WERI-Rb-1 (cell line): ENCODE measurements at regions not wholly inside any gene's neighbourhood (a gene's known extent, or its start where the extent isn't known, plus 50 kb on each side); places are given as distances from the start of the nearest gene placed in this dataset.

Experiments
- DNase-seq: peaks from one replicate; pipeline ENCODE4 v3.0.0-alpha.2; 2020
- H3K27ac ChIP-seq: fragments of 250-450 bp; sonication (Bioruptor Pico); 2 replicates; pipeline ENCODE4 v1.5.1; 2020; ENCODE audit warnings: mild to moderate bottlenecking, moderate library complexity
- H3K27me3 ChIP-seq: fragments of 250-450 bp; sonication (Bioruptor Pico); 2 replicates; pipeline ENCODE4 v1.5.1; 2021; ENCODE audit warnings: mild to moderate bottlenecking, low read depth, moderate library complexity; ENCODE audit not compliant: insufficient read depth, severe bottlenecking
- H3K36me3 ChIP-seq: fragments of 250-450 bp; sonication (Bioruptor Pico); 2 replicates; pipeline ENCODE4 v1.5.1; 2020; ENCODE audit warnings: mild to moderate bottlenecking, moderate library complexity
- H3K4me3 ChIP-seq: 2 replicates; pipeline ENCODE4 v1.5.1; 2011; ENCODE audit warnings: low read depth, mild to moderate bottlenecking, control low read depth, low read length
- H3K9me3 ChIP-seq: fragments of 250-450 bp; sonication (Bioruptor Pico); 2 replicates; pipeline ENCODE4 v1.5.1; 2021; ENCODE audit warnings: mild to moderate bottlenecking, moderate library complexity; ENCODE audit not compliant: severe bottlenecking
- TF ChIP-seq, protein P1 (sequence below): IDR thresholded peaks from 2 replicates; pipeline ENCODE4 v1.5.1; 2011; ENCODE audit warnings: low read depth, mild to moderate bottlenecking, control low read depth, inconsistent platforms, low read length

DNA sequence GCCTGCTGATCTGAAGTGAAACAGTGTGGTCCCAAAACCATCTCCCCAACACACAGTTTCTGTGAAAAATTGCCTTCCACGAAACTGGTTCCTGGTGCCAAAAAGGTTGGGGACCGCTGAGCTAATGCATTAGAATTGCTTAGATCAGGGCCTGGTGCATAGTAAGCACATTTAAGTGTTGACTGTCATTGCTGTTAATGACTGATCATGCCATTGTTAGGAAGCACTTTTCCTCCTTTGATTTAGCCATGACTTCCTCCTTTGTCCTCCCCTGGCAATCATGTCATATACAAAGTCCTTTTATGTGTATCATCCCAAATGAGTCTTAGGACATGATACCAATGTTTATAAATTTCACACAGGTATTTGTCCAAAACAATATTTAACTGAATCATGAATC lies 81.5 kb upstream of the ATP11B start:
- no peaks in the 10 kb centered on the region for H3K36me3 ChIP-seq
- H3K27ac ChIP-seq = no peak overlapping the region
- DNase-seq = no peak
- TF ChIP-seq, protein P1, sequence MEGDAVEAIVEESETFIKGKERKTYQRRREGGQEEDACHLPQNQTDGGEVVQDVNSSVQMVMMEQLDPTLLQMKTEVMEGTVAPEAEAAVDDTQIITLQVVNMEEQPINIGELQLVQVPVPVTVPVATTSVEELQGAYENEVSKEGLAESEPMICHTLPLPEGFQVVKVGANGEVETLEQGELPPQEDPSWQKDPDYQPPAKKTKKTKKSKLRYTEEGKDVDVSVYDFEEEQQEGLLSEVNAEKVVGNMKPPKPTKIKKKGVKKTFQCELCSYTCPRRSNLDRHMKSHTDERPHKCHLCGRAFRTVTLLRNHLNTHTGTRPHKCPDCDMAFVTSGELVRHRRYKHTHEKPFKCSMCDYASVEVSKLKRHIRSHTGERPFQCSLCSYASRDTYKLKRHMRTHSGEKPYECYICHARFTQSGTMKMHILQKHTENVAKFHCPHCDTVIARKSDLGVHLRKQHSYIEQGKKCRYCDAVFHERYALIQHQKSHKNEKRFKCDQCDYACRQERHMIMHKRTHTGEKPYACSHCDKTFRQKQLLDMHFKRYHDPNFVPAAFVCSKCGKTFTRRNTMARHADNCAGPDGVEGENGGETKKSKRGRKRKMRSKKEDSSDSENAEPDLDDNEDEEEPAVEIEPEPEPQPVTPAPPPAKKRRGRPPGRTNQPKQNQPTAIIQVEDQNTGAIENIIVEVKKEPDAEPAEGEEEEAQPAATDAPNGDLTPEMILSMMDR = no peak
- H3K4me3 ChIP-seq = no peak overlapping the region
- H3K27me3 ChIP-seq = no peaks in the 10 kb centered on the region
- H3K9me3 ChIP-seq = no peaks in the 10 kb centered on the region

DNA sequence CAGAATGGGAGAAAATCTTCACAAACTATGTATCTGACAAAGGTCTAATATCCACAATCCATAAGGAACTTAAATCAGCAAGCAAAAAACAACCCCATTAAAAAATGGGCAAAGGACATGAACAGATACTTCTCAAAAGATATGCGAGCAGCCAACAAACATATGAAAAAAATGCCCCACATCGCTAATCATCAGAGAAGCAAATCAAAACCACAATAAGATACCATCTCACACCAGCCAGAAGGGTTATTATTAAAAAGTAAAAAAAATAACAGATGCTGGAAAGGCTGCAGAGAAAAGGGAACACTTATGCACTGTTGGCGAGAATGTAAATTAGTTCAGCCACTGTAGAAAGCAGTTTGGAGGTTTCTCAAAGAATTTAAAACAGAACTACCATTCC lies 80.2 kb upstream of the ATP11B start:
- Histone ChIP-seq H3K4me3 (no peak overlapping the region), H3K27ac (no peak overlapping the region), H3K9me3 (no peaks in the 10 kb centered on the region), H3K27me3 (no peaks in the 10 kb centered on the region), H3K36me3 (no peaks in the 10 kb centered on the region)
- TF ChIP-seq, protein P1 = no peak
- DNase-seq = no peak

DNA sequence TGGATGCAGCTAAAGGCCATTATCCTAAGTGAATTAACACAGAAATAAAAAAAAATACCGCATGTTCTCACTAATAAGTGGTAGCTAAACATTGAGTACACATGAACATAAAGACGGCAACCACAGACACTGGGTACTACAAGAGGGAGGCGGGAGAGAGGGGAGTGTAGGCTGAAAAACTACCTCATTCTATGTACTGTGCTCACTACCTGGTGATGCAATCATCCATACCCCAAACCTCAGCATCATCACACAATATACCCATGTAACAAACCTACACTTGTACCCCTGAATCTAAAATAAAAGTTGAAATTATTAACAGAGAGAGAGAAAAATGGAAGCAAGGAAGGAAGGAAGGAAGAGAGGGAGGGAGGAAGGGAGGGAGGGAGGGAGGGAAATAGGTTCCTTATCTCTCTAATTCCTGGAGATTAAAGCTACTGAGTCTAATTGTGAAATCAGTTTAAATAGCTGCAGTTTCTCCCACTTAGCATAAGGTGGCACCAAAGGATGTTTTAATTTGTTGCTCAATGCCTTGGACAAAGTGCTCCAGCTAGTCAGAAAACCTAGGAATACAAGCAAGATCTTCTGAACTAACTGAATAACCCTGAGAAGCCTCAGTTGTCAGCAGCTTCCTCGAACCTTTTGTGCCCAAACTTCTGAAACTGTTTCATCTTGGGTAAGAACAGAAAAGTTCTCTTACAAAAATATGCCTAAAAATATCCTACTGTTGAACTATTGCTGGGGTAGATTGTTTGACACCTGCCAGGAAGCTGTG lies 79.4 kb upstream of the ATP11B start:
- H3K36me3 ChIP-seq = no peaks in the 10 kb centered on the region
- no peak overlapping the region for H3K4me3 ChIP-seq
- TF ChIP-seq, protein P1 = peak; percentile 56
- H3K9me3 ChIP-seq = no peaks in the 10 kb centered on the region
- no peak overlapping the region for H3K27ac ChIP-seq
- DNase-seq = no peak
- no peaks in the 10 kb centered on the region for H3K27me3 ChIP-seq

DNA sequence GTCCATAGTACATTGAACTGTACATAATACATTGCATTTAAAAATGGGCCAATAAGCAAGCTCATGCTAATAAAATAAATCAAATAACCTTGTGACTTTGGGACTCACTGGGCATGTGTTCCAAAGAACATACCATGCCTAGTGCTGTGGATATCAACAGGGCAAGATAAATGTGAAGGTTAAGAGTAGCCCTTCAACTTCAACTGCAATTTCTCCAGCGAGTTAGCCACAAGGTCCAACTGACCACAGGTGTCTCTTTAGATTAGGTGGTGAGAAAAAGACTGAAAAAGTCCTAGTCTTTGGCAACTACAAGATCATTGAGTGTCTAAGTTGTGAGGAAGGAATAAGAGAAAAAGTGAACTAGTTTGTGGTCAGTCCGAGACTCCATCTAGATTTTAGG lies 78.3 kb upstream of the ATP11B start:
- H3K27me3 ChIP-seq = no peaks in the 10 kb centered on the region
- no peak overlapping the region for H3K4me3 ChIP-seq
- no peaks in the 10 kb centered on the region for H3K9me3 ChIP-seq
- H3K36me3 ChIP-seq = no peaks in the 10 kb centered on the region
- no peak overlapping the region for H3K27ac ChIP-seq
- TF ChIP-seq, protein P1 = no peak
- DNase-seq = no peak

DNA sequence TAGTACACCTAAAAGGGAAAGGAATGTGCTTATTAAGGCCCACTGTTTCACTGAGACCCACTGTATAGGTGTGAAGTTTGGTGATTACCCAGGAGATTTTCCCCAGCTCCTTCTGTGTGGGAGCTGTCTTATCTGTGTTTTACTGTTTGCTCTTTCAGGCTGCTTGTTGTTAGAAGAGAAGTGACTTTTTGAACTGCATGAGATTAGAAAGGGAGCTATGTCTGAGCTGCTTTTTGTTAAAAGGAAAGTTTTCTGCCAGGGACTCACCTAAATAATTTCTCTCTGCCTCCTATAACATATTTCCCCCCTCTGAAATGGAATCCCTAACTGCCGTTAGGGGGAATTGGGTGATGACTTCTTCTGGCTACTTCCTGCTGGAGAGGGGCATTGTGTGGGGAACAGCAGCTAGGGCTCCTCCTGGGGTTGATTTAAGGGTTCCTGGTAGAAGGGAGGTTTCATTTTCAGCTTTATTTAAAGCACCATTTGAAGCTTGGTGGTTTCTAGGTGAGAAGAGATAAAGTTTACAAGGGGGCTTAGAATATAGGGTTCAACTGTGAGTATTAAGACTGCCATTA lies 77.1 kb upstream of the ATP11B start:
- H3K27ac ChIP-seq = no peak overlapping the region
- H3K36me3 ChIP-seq = no peaks in the 10 kb centered on the region
- no peak overlapping the region for H3K4me3 ChIP-seq
- H3K27me3 ChIP-seq = no peaks in the 10 kb centered on the region
- no peaks in the 10 kb centered on the region for H3K9me3 ChIP-seq
- DNase-seq = no peak
- TF ChIP-seq, protein P1 = no peak

DNA sequence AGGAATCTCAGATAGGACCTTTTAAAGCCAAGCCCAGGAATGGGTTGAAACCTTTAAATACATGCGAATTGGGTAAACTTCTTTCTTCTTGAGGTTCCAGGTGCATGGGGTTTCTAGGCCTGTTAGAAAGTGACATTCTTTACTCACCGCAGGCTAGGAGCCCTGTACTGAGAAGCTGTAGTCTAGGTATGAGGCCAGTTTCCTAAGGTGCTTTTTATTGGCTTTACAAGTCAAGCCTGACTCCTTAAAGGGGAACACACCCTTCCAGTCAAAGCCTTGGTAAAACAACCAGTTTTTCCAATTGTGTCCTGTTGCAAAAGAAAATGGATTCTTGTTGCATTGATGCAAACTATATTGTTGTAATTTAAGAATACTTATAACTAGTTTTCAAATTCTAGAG lies 76.1 kb upstream of the ATP11B start:
- Histone ChIP-seq H3K36me3 (no peaks in the 10 kb centered on the region), H3K27me3 (no peaks in the 10 kb centered on the region), H3K4me3 (no peak overlapping the region), H3K27ac (no peak overlapping the region), H3K9me3 (no peaks in the 10 kb centered on the region)
- DNase-seq = no peak
- TF ChIP-seq, protein P1 = no peak
